ENCODE measurements at regions not wholly inside any gene's neighbourhood (a gene's known extent, or its start where the extent isn't known, plus 50 kb on each side); places are given as distances from the start of the nearest gene placed in this dataset.
"Not testable (repeated sequence)": the region's sequence is repeated elsewhere in the genome, so short reads cannot be mapped to it uniquely, and the experiment has no call there.

DNA sequence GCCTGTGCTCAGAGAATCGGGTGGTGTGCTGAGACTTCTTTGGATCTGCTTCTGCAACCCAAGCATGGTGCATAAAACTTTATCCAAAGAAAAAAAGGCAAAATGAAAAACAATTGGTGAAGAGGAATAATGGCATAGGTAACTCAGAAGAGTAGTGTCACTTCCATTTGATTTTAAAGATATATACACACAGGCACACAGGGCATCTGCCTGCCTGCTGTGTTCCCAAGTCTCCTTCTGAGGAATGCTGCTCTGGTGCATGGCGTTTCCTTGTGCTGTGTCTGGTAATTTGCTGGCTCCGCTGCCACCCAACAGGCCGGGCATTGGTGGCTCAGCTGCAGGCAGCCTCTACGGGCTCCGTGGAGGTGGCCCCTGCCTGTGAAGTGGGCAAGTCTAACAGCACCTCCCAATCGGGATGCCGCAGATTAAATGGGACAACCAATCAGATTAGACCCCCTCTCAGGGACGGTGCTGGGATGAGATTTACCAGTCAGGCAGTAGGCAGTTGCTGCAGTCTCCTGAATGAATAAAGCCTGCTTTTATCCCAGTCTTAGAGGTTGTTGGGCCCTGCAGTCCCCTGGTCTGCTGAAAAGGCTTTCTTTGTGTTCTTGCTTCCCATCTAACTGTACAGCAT lies 253.7 kb upstream of the RASGRP1 start:
- DNase-seq = no peak

DNA sequence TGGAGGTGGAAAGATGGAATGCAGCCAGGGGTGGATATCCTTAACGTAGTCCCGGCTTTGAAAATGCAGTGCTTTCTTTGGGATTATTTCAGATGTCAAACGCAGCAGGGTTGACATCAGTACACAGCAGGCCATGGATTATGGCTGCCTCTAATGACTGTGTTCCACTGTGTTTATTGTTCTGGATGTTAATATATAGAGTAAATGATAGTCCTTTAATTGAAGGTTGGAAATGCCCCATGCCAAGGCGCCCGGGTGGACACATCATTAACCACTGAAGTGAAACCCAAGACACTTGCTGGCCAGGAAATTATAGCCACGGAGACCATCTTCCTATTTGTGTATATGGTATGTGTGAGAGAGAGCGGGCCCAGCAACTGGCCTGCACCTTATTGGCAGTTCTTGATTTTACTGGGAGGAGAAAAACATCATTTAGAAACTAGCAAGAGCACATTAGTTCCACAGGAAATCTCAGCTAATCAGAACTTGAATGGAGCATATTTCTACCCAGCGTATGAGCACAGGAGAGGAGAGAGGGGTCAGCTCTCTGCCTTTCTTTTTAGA lies 254.9 kb upstream of the RASGRP1 start:
- DNase-seq = no peak

DNA sequence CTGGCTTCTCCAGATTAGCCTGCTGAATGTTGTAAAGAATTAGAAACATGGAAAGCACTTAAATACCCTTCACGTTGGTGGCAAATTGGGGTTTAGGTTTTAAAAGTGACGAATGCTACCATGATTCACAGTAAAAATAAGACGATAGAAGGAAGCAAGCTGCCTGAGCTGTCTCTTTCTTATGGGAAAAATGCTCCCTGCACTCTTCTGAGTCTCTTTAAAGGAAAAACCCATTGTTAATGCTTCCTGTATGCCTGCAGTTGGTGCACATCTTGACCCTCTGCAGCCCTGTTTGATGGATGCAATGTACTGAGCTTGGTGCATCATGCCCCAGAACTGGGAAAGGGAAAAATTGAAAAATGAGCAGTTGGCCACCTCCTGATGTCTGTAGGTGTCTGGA lies 258.6 kb upstream of the RASGRP1 start:
- DNase-seq = no peak

DNA sequence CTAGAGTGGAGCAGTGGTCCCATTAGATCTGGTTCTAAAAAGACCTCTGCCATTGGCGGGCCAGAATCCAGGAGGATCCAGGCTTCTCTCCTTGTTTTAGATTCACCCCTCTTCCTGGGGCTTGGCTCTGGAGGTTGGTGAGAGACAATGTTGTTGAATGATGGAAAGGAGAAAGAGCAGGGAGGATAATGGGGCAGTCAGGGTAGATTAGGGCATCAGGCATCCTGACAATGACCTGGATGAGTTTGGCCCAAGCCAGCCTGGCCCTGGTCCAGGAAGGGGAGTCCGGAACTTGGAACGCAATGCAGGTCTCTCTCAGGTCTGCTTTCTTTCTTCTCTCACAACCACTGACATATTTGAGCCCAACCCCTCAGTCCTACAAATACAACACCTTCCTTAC lies 260.1 kb upstream of the RASGRP1 start:
- no peak for DNase-seq

DNA sequence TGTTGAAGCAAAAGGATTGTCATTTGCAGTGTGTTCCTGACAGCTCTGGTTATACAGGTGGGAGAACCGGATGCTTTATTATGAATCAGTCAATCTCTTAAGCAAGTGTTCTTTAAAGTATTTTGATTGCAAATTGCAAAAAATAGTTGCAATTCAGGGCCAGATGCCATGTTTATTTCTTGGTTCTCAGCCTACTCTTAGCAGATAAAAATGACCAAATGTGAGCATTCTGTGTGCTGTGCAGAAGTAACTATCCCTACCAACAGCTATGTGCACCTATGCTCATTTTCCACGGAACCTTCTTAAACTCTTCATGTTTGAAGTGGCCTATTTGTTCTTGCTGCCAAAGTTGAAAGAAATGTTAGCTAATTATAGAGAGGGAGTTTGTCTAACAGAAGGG lies 262.3 kb upstream of the RASGRP1 start:
- no peak for DNase-seq

DNA sequence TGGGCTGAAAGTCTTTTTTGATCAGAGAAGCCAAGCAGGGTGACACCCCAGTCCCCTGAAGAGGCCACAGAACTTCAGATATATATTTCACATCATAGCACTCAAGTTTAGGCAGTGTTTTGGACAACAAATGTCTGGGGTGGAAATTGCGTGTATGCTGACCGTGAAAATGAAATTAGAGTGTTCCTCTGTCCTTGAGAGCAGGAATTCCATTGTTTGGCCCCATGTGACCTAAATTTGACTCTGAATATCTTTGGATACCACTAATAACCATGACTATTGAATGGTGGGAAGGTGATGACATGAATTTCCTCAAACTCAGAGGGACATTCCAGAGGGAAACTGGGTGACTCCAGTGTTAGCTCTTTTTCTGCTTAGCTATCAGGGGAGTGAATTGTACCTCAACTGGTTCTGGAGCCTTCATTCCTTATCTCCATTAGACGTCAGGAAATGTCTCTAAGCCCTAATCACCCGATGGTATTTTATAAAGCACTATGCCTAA lies 263.5 kb upstream of the RASGRP1 start:
- DNase-seq = no peak

DNA sequence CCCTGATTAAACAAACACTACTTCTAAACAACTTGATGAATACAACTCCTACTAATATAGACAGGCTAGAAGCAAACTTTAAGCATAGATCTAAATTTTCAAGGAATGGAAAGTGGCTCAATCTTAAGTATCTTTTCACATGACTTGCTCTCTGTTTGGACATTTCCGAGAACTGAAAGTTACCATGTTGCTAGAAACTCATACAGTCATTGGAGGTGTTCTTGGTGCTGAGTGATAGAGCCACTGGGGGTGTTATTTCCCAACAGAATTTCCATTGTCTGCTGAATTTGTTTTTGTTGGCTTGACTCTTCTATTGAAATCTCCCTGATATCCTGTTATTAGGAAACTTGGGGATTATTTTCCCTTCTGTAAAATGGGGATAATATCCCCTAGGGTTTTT lies 264.5 kb upstream of the RASGRP1 start:
- DNase-seq = no peak

DNA sequence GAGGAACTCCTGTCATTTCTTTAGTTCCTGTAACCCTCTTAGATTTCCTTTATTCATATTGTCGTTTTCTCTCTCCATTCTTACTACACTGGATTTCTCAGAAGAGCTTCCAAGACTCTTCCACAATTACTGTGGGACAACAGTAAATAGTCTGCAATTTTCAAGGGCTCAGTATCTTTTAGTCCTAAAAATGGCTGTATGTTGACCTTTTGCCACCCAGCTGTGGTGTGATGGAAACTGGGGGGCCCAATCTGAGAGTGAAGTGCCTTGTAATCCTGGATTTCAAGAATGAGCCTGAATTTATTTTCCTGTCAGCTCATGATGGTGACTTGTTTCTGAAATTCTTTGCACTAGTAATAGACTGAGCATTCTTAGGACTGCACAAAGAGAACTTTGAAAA lies 277.6 kb upstream of the RASGRP1 start:
- no peak for DNase-seq

DNA sequence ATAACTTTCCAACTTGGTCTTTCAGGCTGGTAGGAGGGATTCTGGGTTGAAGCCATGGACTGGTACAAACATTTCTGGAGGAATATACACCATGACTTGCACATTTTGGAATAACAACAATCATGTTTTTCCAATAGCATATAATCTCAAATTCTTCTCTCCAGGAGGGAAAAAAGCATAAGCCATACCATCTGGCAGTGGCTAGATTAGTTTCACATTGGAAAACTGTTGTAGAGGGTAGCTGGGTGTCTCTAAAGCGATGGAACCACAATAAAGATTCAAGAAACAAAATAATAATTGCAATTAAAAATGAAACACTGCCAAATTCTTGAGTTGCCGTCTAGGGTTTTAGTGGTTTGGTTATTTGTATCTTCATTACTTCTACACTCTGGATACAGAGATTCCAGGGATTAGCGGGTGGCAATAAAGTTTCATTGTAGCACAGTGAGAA lies 278.5 kb upstream of the RASGRP1 start:
- DNase-seq = no peak

DNA sequence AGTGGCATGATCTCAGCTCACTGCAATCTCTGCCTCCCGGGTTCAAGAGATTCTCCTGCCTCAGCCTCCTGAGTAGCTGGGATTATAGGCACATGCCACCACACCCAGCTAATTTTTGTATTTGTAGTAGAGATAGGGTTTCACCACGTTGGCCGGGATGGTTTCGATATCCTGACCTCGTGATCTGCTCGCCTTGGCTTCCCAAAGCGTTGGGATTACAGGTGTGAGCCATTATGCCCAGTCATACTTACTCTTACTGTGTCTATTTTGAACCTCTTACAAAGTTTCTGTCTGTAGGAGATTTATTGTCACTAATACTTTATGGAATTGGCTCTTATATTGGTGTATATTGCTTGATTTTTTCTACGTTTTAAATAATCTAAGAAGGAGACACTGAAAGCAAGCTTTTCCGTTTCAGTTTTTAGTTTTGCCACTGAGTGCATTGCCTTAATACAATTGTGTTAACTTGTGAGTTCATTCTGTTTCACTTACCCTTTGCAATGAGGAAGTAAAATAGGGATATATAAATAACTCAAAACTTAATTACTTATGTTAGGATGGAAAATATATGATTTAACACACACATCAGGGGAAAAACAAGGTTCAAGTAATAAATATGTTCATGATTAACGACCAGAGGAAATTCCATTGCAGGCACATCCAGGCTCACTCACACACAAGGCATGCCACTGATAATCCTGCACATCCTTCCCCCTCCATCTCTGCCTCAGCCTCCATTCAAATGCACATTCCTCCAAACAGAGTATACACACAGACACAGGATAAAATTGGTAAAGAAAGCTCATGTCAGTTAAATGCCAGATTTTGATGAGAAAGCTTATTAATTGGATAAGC lies 279.3 kb upstream of the RASGRP1 start:
- DNase-seq = no peak

DNA sequence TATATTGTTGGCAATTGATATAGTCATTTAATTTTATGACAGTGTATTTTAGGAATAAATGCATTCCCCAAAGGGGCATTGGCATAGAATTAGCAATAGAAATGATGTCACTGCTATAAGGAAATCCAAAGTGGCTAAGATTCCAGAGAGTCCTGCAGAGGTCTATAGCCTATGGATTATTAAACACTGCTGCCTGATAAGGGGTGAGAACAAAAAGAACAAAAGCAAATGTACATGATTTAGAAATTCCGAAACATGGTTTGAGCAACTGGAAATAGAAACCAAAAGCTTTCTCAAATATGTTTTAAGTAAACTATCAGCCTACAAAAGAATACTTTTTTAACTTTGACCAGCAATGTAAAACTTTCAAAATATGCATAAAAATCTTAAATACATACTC lies 280.1 kb upstream of the RASGRP1 start:
- no peak for DNase-seq

DNA sequence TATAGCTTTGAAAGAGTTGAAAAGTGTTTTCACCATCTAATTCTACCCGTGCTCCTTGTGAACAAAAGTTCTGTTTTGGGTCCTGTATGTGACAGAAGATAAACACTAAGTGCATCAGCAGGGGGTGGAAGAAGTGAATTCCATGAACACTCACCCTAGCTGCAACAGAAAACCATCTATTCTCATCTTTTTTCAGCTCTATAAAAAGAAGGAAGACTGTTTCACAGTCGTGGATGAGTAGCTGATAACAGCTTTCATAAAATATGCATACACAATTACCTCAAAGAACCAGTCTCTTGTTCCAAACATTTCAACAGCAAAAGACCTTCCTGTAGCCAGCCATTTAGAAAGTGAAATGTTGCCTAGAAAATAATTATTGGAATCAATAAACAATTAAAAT lies 281.7 kb upstream of the RASGRP1 start:
- DNase-seq = no peak

DNA sequence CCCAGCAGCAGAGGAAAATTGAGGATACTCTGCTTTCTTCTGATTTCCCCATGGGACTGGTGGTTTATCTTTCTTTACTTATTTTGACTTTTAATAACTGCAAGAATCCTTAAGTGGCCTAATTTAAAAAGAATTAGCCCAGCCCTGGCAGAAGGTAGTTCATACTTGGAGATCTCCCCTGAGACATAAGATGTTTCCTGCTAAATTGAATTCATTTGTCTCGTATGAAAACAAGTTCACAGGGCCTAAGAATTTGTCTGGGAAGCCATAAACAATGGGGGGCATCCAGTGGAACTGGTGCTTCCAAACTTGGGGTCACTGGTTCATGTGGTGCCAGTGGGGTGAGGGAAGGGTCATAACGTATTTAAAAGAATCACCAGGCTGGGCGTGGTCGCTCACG lies 283.1 kb upstream of the RASGRP1 start:
- DNase-seq = no peak

DNA sequence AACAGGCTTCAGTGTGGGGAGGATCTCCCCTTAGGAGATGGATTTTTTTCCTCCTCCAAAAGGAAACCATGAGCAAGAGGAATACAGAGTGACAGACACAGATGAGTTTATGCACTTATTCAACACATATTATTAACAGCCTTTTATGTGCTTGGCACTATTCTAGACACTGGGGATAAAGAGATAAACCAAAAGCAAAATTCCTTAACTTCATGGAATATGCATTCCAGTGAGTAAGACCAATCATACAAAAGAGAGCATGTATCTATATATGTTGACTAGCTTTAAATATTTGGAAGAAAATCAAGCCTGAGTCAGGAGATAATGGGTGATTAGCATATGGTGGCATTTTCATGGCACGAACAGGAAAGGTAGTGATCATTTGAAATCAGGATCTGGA lies 284.4 kb upstream of the RASGRP1 start:
- no peak for DNase-seq

DNA sequence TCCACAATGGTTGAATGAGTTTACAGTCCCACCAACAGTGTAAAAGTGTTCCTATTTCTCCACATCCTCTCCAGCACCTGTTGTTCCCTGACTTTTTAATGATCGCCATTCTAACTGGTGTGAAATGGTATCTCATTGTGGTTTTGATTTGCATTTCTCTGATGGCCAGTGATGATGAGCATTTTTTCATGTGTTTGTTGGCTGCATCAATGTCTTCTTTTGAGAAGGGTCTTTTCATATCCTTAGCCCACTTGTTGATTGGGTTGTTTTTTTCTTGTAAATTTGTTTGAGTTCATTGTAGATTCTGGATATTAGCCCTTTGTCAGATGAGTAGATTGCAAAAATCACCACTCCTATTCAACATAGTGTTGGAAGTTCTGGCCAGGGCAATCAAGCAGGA lies 287.6 kb upstream of the RASGRP1 start:
- not testable (repeated sequence) for DNase-seq

DNA sequence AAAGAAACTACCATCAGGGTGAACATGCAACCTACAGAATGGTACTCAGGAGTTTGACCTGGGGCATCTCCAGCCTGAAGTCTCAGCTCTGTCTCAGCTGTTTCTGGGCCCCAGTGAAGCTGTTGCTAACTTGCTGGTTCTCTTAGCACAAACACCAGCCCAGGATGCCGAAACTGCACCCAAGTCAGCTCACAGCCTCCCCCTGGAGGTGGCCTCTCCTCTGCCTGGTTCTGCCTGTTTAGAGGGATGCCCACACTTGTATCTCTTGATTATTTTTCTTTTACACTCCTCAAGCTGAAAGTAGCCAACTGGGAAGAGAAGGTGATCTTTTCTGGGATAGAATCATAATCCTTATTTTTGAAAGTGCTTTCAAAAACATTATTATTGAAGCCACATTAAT lies 289.0 kb upstream of the RASGRP1 start:
- no peak for DNase-seq

DNA sequence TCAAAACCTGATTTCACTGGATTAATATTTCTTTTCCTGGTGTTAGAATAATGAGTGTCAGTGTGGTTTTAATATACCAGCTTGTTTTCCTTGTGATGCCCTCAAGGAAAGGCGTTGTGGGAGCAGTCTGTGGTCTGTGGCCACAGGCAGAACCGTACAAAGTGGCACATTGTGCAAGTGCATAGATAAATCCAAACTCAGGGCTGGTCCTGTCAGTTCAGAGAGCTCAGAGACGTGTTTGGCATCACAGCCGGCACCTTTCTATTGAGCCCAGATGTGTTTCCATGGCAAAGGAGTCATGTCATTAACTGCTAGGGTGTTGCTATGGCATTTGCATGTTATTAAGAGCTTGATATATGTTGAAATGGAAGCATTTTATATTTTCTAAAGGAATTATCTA lies 289.9 kb upstream of the RASGRP1 start:
- DNase-seq = no peak

DNA sequence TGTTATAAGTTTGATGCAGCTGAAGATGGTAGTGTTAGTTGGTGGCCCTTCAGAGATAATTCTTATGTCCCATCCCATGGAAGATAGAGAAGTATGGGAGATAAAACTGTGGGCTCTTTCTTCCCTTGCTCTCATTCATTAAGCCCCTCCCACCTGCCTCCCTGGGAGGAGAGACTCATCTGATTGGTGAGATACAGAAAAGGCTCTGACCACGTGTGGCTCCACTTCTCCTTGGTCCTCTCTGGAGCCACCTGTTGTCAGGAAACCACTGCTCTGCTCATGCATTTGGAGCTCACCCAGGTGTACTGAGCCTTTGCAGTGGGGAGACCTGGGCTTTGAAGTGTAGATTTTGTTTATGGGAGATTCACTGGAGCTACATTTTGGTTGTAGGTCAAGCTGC lies 293.2 kb upstream of the RASGRP1 start:
- DNase-seq = no peak

DNA sequence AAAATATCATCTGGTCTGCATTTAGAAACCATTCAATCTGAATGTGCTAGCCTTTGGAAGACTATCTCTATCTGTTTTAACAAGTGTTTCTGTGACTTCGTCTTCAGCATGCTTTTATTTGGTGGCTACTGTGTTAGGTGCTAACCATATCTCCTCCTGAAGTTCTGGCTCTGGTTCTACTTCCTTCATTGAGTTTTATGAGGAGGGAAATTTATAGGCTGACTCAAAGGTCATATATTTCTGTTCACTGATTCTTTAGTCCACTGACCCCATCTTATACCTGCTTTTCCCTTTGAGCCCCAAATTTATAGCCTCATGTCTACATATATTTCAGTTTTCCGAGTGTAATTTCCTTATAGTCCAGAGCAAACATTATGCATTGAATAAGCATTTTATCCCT lies 295.0 kb upstream of the RASGRP1 start:
- DNase-seq = no peak

DNA sequence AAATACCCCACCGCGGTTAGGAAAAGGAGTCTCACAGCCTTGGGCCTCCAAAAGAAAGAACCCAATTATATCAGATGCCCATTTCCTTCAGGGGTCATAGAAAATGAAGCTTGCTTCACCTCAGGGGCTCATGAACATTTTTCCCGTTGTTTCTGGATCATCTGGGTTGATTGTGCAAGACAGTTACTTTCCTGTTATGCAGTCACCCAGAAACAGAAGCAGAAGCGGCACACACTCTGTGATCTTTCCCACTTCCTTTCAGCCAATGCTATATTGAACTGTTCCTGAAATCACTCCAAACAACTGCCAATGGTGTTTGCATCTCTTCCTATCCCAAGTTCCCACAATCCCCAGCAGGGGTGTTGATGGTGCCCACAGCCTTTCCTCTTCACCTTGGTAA lies 295.6 kb upstream of the RASGRP1 start:
- DNase-seq = no peak

DNA sequence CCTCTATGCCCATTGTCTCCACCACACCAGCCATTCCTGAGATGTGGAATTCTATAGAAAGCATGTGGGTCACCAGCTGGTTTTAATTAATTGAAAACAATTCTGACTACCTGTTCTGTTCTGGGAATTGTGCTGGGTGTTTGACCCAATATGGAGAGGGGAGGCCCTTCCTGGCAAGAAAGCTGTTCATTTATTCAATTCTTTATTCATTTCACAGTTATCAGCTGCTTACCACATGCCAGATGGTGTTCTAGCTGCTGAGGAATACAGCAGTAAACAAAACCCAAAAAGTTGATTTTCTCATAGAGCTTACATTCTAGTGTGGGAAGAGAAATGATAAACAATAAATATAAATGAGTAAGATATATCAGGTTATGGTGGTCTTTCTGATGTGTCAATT lies 296.1 kb upstream of the RASGRP1 start:
- DNase-seq = no peak

DNA sequence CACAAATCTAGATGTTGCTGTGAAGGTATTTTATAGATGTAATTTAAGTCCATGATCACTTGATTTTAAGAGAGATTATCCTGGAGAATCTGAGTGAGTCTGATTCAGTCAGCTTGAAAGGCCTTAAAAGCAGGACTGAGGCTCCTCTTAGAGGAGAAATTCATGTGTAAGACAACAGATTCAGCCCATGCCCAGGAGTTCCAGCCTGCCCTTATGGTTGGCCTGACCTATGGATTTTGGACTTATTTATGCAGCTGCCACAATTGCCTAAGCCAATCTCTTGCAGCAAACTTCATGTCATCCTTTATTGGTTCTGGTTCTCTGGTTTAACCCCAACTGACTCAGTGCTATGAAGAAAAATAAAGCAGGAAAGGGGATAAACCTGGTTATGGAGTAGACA lies 296.5 kb upstream of the RASGRP1 start:
- no peak for DNase-seq

DNA sequence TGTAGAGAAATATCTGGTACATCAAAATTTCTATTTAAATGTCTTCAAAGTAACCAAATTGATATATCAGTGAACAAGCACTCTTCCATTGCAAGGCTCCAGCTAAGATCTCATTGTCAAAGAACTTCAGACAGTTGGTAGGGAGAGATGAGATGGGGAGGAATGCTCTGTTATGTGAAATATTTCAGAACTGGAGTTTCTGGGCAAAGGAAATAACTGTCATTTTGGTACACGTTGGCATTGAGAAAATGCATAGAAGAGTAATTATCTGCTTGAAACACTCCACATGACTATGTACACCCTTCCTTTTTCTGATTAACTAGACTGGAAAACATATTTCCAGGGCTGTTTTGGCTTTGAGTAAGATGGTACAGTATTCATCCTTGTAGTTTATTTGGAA lies 297.5 kb upstream of the RASGRP1 start:
- DNase-seq = no peak

DNA sequence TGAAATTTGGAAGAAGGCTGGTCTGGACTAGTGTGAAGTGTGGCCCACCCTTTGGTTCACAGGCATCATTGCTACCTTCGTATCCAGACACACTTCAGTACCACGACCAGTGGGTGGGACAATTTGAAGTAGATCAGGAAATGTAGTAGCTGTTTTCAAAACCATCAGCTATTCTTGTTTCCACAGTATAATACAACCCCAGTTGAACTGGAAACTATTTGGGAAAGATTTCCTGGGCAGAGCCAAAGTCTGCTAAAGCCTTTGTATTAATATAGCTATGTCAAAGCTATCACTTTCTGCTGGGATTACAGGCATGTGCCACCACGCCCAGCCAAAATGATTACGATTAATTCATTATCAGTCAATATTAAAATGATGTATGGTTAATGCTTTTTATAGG lies 298.8 kb upstream of the RASGRP1 start:
- DNase-seq = no peak
